CD8-positive, alpha-beta memory T cell (primary cell): ENCODE measurements at regions not wholly inside any gene's neighbourhood (a gene's known extent, or its start where the extent isn't known, plus 50 kb on each side); places are given as distances from the start of the nearest gene placed in this dataset.

ENCODE experiments used
- CTCF ChIA-PET: fragments of 350-600 bp; sonication (Branson Sonifier 250); formaldehyde crosslinking; loops from one replicate; lab custom pipeline; 2021; ENCODE audit warnings: antibody characterized with exemption; lab: Charles Lee
- POLR2A ChIA-PET: fragments of 350-600 bp; sonication (Branson Sonifier 250); formaldehyde crosslinking; loops from one replicate; lab custom pipeline; 2021; ENCODE audit warnings: antibody characterized with exemption; lab: Charles Lee
- DNase-seq, 5 donors: peaks; one replicate each; pipeline versions ENCODE4 v3.0.0 to v3.0.0-alpha.2; 2020 to 2022; ENCODE audit warnings: mixed read lengths in 1 of 5
- H3K27ac ChIP-seq: one replicate; pipeline ENCODE4 v1.7.0; 2013; ENCODE audit warnings: low read depth, mild to moderate bottlenecking, low read length, moderate library complexity
- H3K27me3 ChIP-seq: 2 replicates; pipeline ENCODE4 v1.7.0; 2013; ENCODE audit warnings: low read length, mild to moderate bottlenecking; ENCODE audit not compliant: insufficient read depth, poor library complexity, severe bottlenecking
- H3K36me3 ChIP-seq: 2 replicates; pipeline ENCODE4 v1.7.0; 2013; ENCODE audit warnings: mild to moderate bottlenecking, low read length, moderate library complexity; ENCODE audit not compliant: insufficient read depth
- H3K4me1 ChIP-seq: 2 replicates; pipeline ENCODE4 v1.7.0; 2013; ENCODE audit warnings: mild to moderate bottlenecking, low read length, moderate library complexity; ENCODE audit not compliant: insufficient read depth
- H3K4me3 ChIP-seq: 2 replicates; pipeline ENCODE4 v1.7.0; 2013; ENCODE audit warnings: mild to moderate bottlenecking, low read length
- H3K9me3 ChIP-seq: 2 replicates; pipeline ENCODE4 v1.7.0; 2013; ENCODE audit warnings: mild to moderate bottlenecking, low read length
- H3K27ac Mint-ChIP-seq, 8 donors: one replicate each; pipeline ENCODE4 v1.8.0; 2020 to 2021; ENCODE audit warnings: mixed read lengths in 8 of 8, mild to moderate bottlenecking in 6 of 8, inconsistent platforms in 3 of 8, moderate library complexity in 3 of 8
- H3K27me3 Mint-ChIP-seq, 2 donors: one replicate each; pipeline ENCODE4 v1.8.0; 2020 to 2021; ENCODE audit warnings: mixed read lengths in 2 of 2, mild to moderate bottlenecking in 1 of 2, moderate library complexity in 1 of 2
- H3K36me3 Mint-ChIP-seq, 3 donors: one replicate each; pipeline ENCODE4 v1.8.0; 2020 to 2021; ENCODE audit warnings: mixed read lengths in 3 of 3, inconsistent platforms in 1 of 3, mild to moderate bottlenecking in 1 of 3
- H3K4me1 Mint-ChIP-seq, 3 donors: one replicate each; pipeline ENCODE4 v1.8.0; 2020 to 2021; ENCODE audit warnings: mixed read lengths in 3 of 3, inconsistent platforms in 1 of 3, mild to moderate bottlenecking in 1 of 3
- H3K4me3 Mint-ChIP-seq, 7 donors: one replicate each; pipeline ENCODE4 v1.8.0; 2020 to 2021; ENCODE audit warnings: mixed read lengths in 7 of 7, mild to moderate bottlenecking in 6 of 7, moderate library complexity in 4 of 7, inconsistent platforms in 2 of 7
- H3K9me3 Mint-ChIP-seq, 5 donors: one replicate each; pipeline ENCODE4 v1.8.0; 2020 to 2022; ENCODE audit warnings: mixed read lengths in 5 of 5, mild to moderate bottlenecking in 3 of 5, moderate library complexity in 2 of 5, inconsistent platforms in 1 of 5

DNA sequence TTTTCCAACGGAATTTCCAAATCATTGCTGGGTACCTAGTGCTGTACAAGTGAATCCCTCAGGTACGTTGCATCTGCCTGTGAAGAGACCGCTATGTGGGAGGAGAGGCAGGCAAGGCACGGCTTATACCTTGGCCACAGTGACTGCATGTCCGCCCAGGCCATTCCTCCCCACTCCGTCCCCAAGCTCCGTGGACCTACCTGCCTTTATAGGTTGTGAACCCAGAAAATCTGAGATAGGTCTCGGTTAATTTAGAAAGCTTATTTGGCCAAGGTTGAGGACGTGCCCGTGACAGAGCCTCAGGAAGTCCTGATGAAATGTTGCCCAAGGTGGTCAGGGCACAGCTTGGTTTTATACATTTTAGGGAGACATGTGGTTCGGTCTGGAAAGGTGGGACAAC lies 218.5 kb upstream of the TSHZ3 start:
- no peaks in the 10 kb centered on the region for H3K36me3 ChIP-seq
- H3K4me3 Mint-ChIP-seq = no peak overlapping the region
- POLR2A ChIA-PET = no interaction called here

DNA sequence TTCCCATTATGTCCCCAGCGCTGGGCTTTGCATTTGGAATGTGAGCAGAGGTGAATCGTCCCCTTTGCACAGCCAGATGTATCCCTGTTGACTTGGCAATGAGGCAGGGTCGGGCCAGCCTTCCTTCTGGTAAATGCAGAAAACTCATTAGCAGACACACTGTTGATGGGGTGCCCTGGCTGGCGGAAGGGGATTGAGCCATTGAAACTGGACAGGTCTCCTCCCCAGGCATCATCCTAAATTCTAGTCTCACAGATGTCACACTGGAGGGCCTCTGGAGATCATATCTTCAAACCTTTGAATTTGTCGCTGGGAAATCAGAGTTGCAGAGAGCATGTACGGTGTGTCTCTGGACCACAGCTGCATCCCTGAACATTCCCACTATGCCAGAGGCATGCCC lies 219.5 kb upstream of the TSHZ3 start:
- Mint-ChIP-seq H3K27me3 (no peaks in the 10 kb centered on the region), H3K36me3 (no peaks in the 10 kb centered on the region), H3K4me1 (no peaks in the 10 kb centered on the region), H3K4me3 (no peak overlapping the region), H3K27ac (no peak overlapping the region), H3K9me3 (peaks cover 0 to 11% (median 4%) of the 10 kb centered on the region in 5 donors)
- Histone ChIP-seq H3K27me3 (no peaks in the 10 kb centered on the region), H3K27ac (no peak overlapping the region), H3K4me1 (no peaks in the 10 kb centered on the region), H3K36me3 (no peaks in the 10 kb centered on the region), H3K4me3 (no peak overlapping the region), H3K9me3 (no peaks in the 10 kb centered on the region)
- DNase-seq = no peak
- CTCF ChIA-PET = no interaction called here
- POLR2A ChIA-PET = no interaction called here

More for the DNA sequence above, 218.5 kb upstream of the TSHZ3 start:
- CTCF ChIA-PET = no interaction called here
- no peaks in the 10 kb centered on the region for H3K4me1 ChIP-seq
- Mint-ChIP-seq H3K36me3 (no peaks in the 10 kb centered on the region), H3K27ac (no peak overlapping the region), H3K27me3 (no peaks in the 10 kb centered on the region), H3K9me3 (peaks cover 0 to 11% (median 4%) of the 10 kb centered on the region in 5 donors), H3K4me1 (no peaks in the 10 kb centered on the region)
- H3K4me3 ChIP-seq = no peak overlapping the region
- no peaks in the 10 kb centered on the region for H3K27me3 ChIP-seq
- H3K27ac ChIP-seq = no peak overlapping the region
- no peak for DNase-seq
- no peaks in the 10 kb centered on the region for H3K9me3 ChIP-seq

DNA sequence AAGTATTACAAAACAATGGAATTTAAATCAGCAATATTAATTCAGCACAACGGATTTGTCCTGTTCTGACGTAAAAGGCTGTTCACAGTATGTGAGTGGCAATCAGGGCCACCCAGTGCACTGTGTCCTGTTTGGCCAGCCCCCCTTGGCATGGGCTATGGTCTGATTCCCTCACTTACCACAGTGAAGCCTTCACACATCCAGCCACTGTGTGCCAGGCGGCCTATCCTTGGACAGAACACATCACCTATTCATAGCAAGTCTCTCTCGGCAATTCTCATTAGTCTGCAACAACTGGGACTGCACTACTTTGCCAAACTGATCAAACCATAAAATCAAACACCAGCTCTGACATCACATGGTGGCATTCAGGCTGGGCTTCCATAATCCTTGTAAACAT lies 221.5 kb upstream of the TSHZ3 start:
- peaks cover 0 to 11% (median 2%) of the 10 kb centered on the region in 5 donors for H3K9me3 Mint-ChIP-seq
- no peak overlapping the region for H3K27ac Mint-ChIP-seq
- Histone ChIP-seq H3K4me3 (no peak overlapping the region), H3K9me3 (no peaks in the 10 kb centered on the region), H3K27me3 (no peaks in the 10 kb centered on the region), H3K36me3 (no peaks in the 10 kb centered on the region), H3K4me1 (no peaks in the 10 kb centered on the region), H3K27ac (no peak overlapping the region)
- no peak overlapping the region for H3K4me3 Mint-ChIP-seq
- H3K36me3 Mint-ChIP-seq = no peaks in the 10 kb centered on the region
- no peaks in the 10 kb centered on the region for H3K4me1 Mint-ChIP-seq
- POLR2A ChIA-PET = no interaction called here
- H3K27me3 Mint-ChIP-seq = no peaks in the 10 kb centered on the region
- CTCF ChIA-PET = no interaction called here
- no peak for DNase-seq

DNA sequence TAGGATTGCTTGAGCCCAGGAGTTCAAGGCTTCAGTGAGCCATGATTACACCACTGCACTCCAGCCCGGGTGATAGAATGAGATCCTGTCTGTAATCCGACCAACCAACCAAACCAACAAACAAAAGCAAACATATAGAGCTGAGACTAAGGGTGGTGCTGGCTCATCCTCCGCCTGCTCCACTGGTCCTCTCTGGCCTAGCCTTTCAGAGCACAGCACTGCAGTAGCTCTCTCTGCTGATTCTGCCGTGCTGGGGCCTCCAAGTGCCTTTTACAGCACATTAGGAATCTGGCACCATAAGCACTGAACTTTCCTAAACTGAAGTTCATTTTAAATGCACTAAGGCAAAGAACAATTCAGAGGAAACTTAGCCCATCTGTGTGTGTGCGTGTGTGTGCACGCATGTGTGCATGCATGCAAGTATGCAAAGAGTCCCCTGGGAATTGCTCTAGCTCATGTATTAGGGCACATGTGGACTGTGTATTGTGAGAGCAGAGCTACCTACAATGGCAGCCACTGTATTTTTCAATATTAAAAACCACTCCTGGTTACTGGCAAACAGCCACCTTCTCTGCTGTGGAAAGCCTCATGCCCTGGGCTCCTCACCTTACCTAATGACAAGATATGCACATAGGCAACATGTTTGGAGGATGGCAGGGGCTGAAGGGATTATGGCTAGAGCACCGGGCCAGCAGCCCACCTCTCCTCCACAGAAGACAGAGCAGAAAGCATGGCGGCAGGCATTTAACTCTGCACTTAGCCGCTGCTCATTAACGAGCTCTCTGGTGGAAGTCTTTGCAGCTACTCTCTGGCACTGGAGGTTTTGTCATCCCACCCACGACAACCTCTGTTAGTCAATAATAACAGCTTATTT lies 223.1 kb upstream of the TSHZ3 start:
- H3K9me3 ChIP-seq = no peaks in the 10 kb centered on the region
- H3K4me3 ChIP-seq = no peak overlapping the region
- Mint-ChIP-seq H3K27ac (peak overlapping the region in 1 of 8 donors; percentile 24), H3K9me3 (peaks cover 0 to 2% (median 0%) of the 10 kb centered on the region in 5 donors), H3K4me3 (no peak overlapping the region), H3K4me1 (no peaks in the 10 kb centered on the region), H3K27me3 (no peaks in the 10 kb centered on the region), H3K36me3 (no peaks in the 10 kb centered on the region)
- H3K36me3 ChIP-seq = no peaks in the 10 kb centered on the region
- CTCF ChIA-PET = no interaction called here
- no peak overlapping the region for H3K27ac ChIP-seq
- no peaks in the 10 kb centered on the region for H3K4me1 ChIP-seq
- no peak for DNase-seq
- H3K27me3 ChIP-seq = no peaks in the 10 kb centered on the region
- POLR2A ChIA-PET = no interaction called here

DNA sequence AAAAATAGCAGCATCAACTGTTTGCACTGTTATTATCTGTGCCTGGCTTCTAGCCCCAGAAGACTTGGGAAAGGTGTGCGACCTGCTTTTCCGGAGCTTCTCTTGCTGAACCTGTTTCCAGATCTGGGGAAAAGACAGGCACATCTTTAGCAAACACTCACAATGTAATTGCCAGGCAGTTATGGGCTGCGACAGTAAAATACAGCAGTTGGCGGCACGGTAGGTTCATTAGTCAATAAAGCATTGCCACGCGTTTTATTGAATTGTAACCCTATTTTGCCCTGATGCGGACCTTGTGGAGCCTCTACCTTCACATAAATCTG lies 223.7 kb upstream of the TSHZ3 start:
- no peak for DNase-seq
- Mint-ChIP-seq H3K27me3 (no peaks in the 10 kb centered on the region), H3K4me1 (no peaks in the 10 kb centered on the region), H3K27ac (no peak overlapping the region), H3K9me3 (peaks cover 0 to 2% (median 0%) of the 10 kb centered on the region in 5 donors), H3K4me3 (no peak overlapping the region), H3K36me3 (no peaks in the 10 kb centered on the region)
- CTCF ChIA-PET = no interaction called here
- POLR2A ChIA-PET = no interaction called here
- no peaks in the 10 kb centered on the region for H3K9me3 ChIP-seq
- H3K4me1 ChIP-seq = no peaks in the 10 kb centered on the region
- no peaks in the 10 kb centered on the region for H3K27me3 ChIP-seq
- H3K36me3 ChIP-seq = no peaks in the 10 kb centered on the region
- no peak overlapping the region for H3K27ac ChIP-seq
- no peak overlapping the region for H3K4me3 ChIP-seq

DNA sequence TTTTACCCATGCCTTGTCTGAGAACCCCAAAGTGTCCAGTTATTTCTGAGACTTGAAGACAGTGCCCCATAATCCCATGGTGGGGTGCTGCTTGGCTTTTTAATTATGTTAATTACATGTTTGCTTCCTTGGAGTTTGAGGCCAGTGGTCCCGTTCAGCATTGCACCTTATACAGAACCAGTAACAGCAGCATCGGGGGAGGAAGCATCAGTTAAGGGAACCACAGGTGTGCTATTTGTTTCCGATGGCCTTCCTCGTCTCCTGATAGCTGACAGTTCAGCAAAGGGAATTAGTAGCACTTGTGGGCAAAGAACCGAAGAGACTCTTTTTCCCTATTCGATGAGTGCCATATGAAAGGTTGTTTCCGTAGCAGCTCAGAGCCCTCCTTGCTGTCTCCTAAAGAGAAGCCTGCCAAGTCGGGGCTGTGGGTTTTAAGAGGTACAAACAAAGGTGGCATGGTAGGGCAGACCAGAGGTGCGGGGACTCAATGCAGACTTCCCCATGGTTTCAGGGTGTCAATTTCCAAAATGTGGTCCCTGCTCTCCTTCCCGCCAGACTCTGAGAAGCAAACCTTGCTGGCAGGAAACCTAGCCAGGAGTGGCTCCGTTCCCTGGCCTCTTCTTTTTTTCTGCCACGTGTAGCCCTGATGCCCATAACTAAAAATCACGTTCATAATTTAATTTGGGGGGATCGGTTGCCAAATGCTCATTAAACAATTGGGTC lies 225.2 kb upstream of the TSHZ3 start:
- Histone ChIP-seq H3K27ac (no peak overlapping the region), H3K9me3 (no peaks in the 10 kb centered on the region), H3K4me3 (no peak overlapping the region), H3K36me3 (no peaks in the 10 kb centered on the region), H3K4me1 (no peaks in the 10 kb centered on the region), H3K27me3 (no peaks in the 10 kb centered on the region)
- ChIA-PET POLR2A (no interaction called here), CTCF (no interaction called here)
- H3K27ac Mint-ChIP-seq = no peak overlapping the region
- no peaks in the 10 kb centered on the region for H3K4me1 Mint-ChIP-seq
- no peak for DNase-seq
- peaks cover 0 to 2% (median 0%) of the 10 kb centered on the region in 5 donors for H3K9me3 Mint-ChIP-seq
- H3K4me3 Mint-ChIP-seq = no peak overlapping the region
- H3K36me3 Mint-ChIP-seq = no peaks in the 10 kb centered on the region
- no peaks in the 10 kb centered on the region for H3K27me3 Mint-ChIP-seq

DNA sequence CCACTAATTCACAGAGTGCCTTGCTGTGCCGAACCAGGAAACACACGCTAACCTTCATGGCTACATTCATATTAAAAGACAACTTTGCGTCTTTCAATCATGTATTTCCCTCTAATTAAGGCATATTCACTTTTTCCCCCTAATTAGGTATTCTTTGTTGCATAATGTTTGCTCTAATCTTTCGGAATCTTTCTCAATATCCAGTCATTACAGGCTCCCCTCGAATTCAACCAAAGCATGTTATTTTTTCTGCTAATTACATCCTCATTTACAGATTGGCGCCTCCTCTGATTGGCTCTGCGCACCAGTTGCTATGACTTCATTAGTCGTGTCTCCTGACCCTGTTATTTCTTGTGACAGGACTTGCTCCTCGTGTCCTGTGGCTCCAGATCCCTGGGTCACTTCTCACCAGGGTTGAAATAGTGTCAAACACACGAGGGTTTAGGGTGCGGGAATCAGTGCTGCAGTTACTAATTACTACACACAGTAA lies 226.7 kb upstream of the TSHZ3 start:
- Mint-ChIP-seq H3K36me3 (no peaks in the 10 kb centered on the region), H3K9me3 (no peaks in the 10 kb centered on the region), H3K4me1 (no peaks in the 10 kb centered on the region), H3K4me3 (no peak overlapping the region), H3K27me3 (no peaks in the 10 kb centered on the region), H3K27ac (no peak overlapping the region)
- Histone ChIP-seq H3K4me1 (no peaks in the 10 kb centered on the region), H3K9me3 (no peaks in the 10 kb centered on the region), H3K36me3 (no peaks in the 10 kb centered on the region), H3K4me3 (no peak overlapping the region), H3K27me3 (no peaks in the 10 kb centered on the region), H3K27ac (no peak overlapping the region)
- DNase-seq = no peak
- POLR2A ChIA-PET = no interaction called here
- CTCF ChIA-PET = no interaction called here

DNA sequence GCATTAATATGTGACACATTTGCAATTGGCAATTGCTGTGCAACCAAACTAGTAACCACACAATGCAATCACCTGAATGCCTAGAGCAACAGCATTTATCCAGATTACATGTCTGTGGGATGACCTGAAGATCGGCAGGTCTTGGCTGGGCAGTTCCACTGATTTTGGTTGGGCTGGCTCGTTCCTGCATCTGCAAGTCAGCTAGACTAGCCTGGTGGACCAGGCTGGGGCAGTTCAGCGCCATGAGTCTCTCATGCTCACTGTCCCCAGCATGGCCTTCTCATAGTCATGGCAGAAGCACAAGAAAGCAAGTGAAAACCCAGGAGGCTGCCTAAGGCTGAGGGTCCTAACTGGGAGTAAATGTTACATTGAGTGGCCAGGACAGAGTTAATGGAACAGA lies 229.1 kb upstream of the TSHZ3 start:
- Mint-ChIP-seq H3K36me3 (no peaks in the 10 kb centered on the region), H3K4me3 (no peak overlapping the region), H3K27me3 (no peaks in the 10 kb centered on the region), H3K27ac (no peak overlapping the region), H3K4me1 (no peaks in the 10 kb centered on the region), H3K9me3 (no peaks in the 10 kb centered on the region)
- DNase-seq = no peak
- H3K4me1 ChIP-seq = no peaks in the 10 kb centered on the region
- ChIA-PET CTCF (no interaction called here), POLR2A (no interaction called here)
- H3K27ac ChIP-seq = no peak overlapping the region
- H3K9me3 ChIP-seq = no peaks in the 10 kb centered on the region
- H3K27me3 ChIP-seq = no peaks in the 10 kb centered on the region
- no peaks in the 10 kb centered on the region for H3K36me3 ChIP-seq
- no peak overlapping the region for H3K4me3 ChIP-seq
